B cell (primary cell): ENCODE measurements at regions not wholly inside any gene's neighbourhood (a gene's known extent, or its start where the extent isn't known, plus 50 kb on each side); places are given as distances from the start of the nearest gene placed in this dataset.
"Not testable (repeated sequence)": the region's sequence is repeated elsewhere in the genome, so short reads cannot be mapped to it uniquely, and the experiment has no call there.

ENCODE experiments used
- ATAC-seq: fragments of 200-7000 bp; cut with Tn5 transposase; one replicate; pipeline ENCODE4 v1.10.0; 2021; ENCODE audit warnings: low read depth, mild to moderate bottlenecking, moderate number of reproducible peaks, moderate library complexity
- CTCF ChIA-PET: fragments of 350-600 bp; sonication (Branson Sonifier 250); formaldehyde crosslinking; loops from one replicate; lab custom pipeline; 2021; ENCODE audit warnings: antibody characterized with exemption, inconsistent platforms; lab: Charles Lee
- POLR2A ChIA-PET: fragments of 350-600 bp; sonication (Branson Sonifier 250); formaldehyde crosslinking; loops from one replicate; lab custom pipeline; 2021; ENCODE audit warnings: antibody characterized with exemption; lab: Charles Lee
- DNase-seq: peaks from one replicate; pipeline ENCODE4 v3.0.0; 2013
- H2AFZ ChIP-seq: 2 replicates; pipeline ENCODE4 v1.6.1; 2012; ENCODE audit warnings: mild to moderate bottlenecking, low read depth, low read length; ENCODE audit not compliant: insufficient read depth, poor library complexity, severe bottlenecking
- H3K27ac ChIP-seq, 2 donors: 1 replicate in 1 of 2; 2 replicates in 1 of 2; pipeline ENCODE4 v1.5.1; 2012 to 2013; ENCODE audit warnings: low read length in 2 of 2, mild to moderate bottlenecking in 2 of 2, moderate library complexity in 1 of 2
- H3K27me3 ChIP-seq, 4 experiments: fragments of 200-600 bp in 1 of 4; sonication (generic) in 1 of 4; replicated peaks in 1 of 4; 1 replicate in 2 of 4; 2 replicates in 2 of 4; pipeline versions ENCODE4 v1.6.1 to v1.7.0; 2013 to 2016; ENCODE audit warnings: low read length in 3 of 4, mild to moderate bottlenecking in 2 of 4, mixed read lengths in 1 of 4, moderate library complexity in 1 of 4; ENCODE audit not compliant: insufficient read depth in 4 of 4, control insufficient read depth in 3 of 4; ENCODE audit errors: control extremely low read depth in 1 of 4
- H3K36me3 ChIP-seq, 2 experiments: replicated peaks in 1 of 2; 1 replicate in 1 of 2; 2 replicates in 1 of 2; pipeline versions ENCODE4 v1.6.1 to v1.7.1; 2013; ENCODE audit warnings: low read length in 1 of 2; ENCODE audit not compliant: insufficient read depth in 2 of 2, control insufficient read depth in 1 of 2; ENCODE audit errors: control extremely low read depth in 1 of 2, extremely low read depth in 1 of 2
- H3K4me1 ChIP-seq, 2 donors: fragments of 200-600 bp in 1 of 2; sonication (generic) in 1 of 2; 1 replicate in 1 of 2; 2 replicates in 1 of 2; pipeline versions ENCODE4 v1.5.1 to v1.6.1; 2013 to 2017; ENCODE audit warnings: low read length in 2 of 2; ENCODE audit not compliant: control insufficient read depth in 2 of 2, insufficient read depth in 2 of 2
- H3K4me2 ChIP-seq: replicated peaks from 2 replicates; pipeline ENCODE3; 2012; ENCODE audit warnings: mild to moderate bottlenecking, low read depth, low read length; ENCODE audit not compliant: poor library complexity, severe bottlenecking
- H3K4me3 ChIP-seq, 5 experiments: fragments of 200-600 bp in 1 of 5; sonication (generic) in 1 of 5; 1 replicate in 3 of 5; 2 replicates in 2 of 5; pipeline versions ENCODE4 v1.5.1 to v1.7.0; 2011 to 2016; ENCODE audit warnings: low read length in 4 of 5, mild to moderate bottlenecking in 4 of 5, low read depth in 2 of 5, control low read depth in 1 of 5, moderate library complexity in 1 of 5; ENCODE audit not compliant: insufficient read depth in 1 of 5; ENCODE audit errors: control extremely low read depth in 1 of 5, extremely low read depth in 1 of 5
- H3K79me2 ChIP-seq: fragments of 200-600 bp; sonication (generic); one replicate; pipeline ENCODE4 v1.6.0; 2016; ENCODE audit warnings: low read length; ENCODE audit not compliant: control insufficient read depth, insufficient read depth
- H3K9ac ChIP-seq: fragments of 200-600 bp; sonication (generic); 2 replicates; pipeline ENCODE4 v1.6.1; 2017; ENCODE audit warnings: mild to moderate bottlenecking, low read length, moderate library complexity
- H3K9me3 ChIP-seq, 3 donors: one replicate each; pipeline versions ENCODE4 v1.6.1 to v1.7.1; 2013; ENCODE audit warnings: low read length in 2 of 3; ENCODE audit not compliant: control insufficient read depth in 2 of 3, insufficient read depth in 1 of 3; ENCODE audit errors: control extremely low read depth in 1 of 3
- H4K20me1 ChIP-seq: 2 replicates; pipeline ENCODE4 v1.6.0; 2012; ENCODE audit warnings: mild to moderate bottlenecking, low read length; ENCODE audit not compliant: insufficient read depth, control insufficient read depth, poor library complexity, severe bottlenecking
- H3K27ac Mint-ChIP-seq: one replicate; pipeline ENCODE4 v1.8.0; 2021; ENCODE audit warnings: mixed read lengths
- H3K27me3 Mint-ChIP-seq: one replicate; pipeline ENCODE4 v1.8.0; 2021; ENCODE audit warnings: mixed read lengths
- H3K4me1 Mint-ChIP-seq: one replicate; pipeline ENCODE4 v1.8.0; 2021; ENCODE audit warnings: mixed read lengths
- H3K4me3 Mint-ChIP-seq: one replicate; pipeline ENCODE4 v1.8.0; 2021; ENCODE audit warnings: mixed read lengths
- H3K9me3 Mint-ChIP-seq: one replicate; pipeline ENCODE4 v1.8.0; 2022; ENCODE audit warnings: mixed read lengths; ENCODE audit not compliant: insufficient read depth
- CTCF ChIP-seq: fragments of 200-600 bp; IDR thresholded peaks from one replicate; pipeline ENCODE4 v1.8.0; 2022; ENCODE audit warnings: antibody characterized with exemption, mild to moderate bottlenecking
- EZH2 ChIP-seq: IDR thresholded peaks from 2 replicates; pipeline ENCODE4 v1.6.1; 2012; ENCODE audit warnings: borderline replicate concordance, low read depth, mild to moderate bottlenecking, moderate library complexity, low read length; ENCODE audit not compliant: insufficient read depth, poor library complexity, severe bottlenecking
- WGBS: methylation state at CpG from one replicate; pipeline ENCODE4 v1.1.5; 2013; ENCODE audit warnings: missing lambda C conversion rate; ENCODE audit not compliant: insufficient coverage; 5-methylcytosine and 5-hydroxymethylcytosine counted together
- intact Hi-C: fragments of 100-400 bp; cut with micrococcal nuclease; formaldehyde crosslinking; loops from one replicate; pipeline ENCODE4 v1.10.0; 2022

GRCh38 chr12:13328535-13328934 is 132.0 kb downstream of the EMP1 start:
- ChIA-PET POLR2A (no interaction called here), CTCF (no interaction called here)
- peaks cover 35% of the 10 kb centered on the region for H3K27me3 Mint-ChIP-seq
- ATAC-seq (no peak), DNase-seq (no peak)
- H2AFZ ChIP-seq, result no peak overlapping the region
- no peaks in the 10 kb centered on the region for H3K4me1 ChIP-seq
- no peak overlapping the region for H3K27ac Mint-ChIP-seq
- no peak overlapping the region for H3K4me3 ChIP-seq
- WGBS, result 20% methylated on average over 1 of the region's 3 CpGs
- no peak overlapping the region for H3K4me2 ChIP-seq
- H3K9me3 ChIP-seq, result no peaks in the 10 kb centered on the region
- H4K20me1 ChIP-seq, result no peaks in the 10 kb centered on the region
- H3K4me1 Mint-ChIP-seq, result no peaks in the 10 kb centered on the region
- H3K4me3 Mint-ChIP-seq, result no peak overlapping the region
- intact Hi-C loops, result no loop called here
- H3K36me3 ChIP-seq, result no peaks in the 10 kb centered on the region
- H3K27ac ChIP-seq, result no peak overlapping the region
- peaks cover 0 to 8% (median 1%) of the 10 kb centered on the region in 4 experiments for H3K27me3 ChIP-seq
- TF ChIP-seq CTCF (no peak), EZH2 (no peak)
- no peak overlapping the region for H3K9ac ChIP-seq
- H3K9me3 Mint-ChIP-seq, result no peaks in the 10 kb centered on the region
- H3K79me2 ChIP-seq, result no peaks in the 10 kb centered on the region

DNA sequence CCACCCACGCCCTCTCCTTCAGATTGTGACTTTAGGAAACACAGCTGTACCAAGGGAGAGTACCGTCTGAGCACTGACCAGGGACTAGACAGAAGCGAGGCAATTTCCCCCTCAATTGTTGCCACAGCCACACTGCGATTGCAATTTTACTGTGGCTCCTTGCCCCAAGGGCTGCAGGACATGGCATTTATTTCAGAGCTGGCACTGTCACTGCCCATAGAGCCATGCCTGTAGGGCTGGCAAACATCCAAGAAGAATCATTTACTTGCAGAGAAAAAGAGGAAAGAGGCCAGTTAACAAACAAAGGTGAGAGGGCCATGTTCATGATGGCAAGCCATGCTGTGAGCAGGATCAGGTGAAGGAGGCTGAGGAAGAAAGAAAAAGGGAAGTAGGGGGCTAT is 129.6 kb downstream of the EMP1 start:
- Histone ChIP-seq H3K36me3 (no peaks in the 10 kb centered on the region), H3K4me2 (no peak overlapping the region), H3K4me3 (no peak overlapping the region), H3K27ac (no peak overlapping the region), H3K9ac (no peak overlapping the region), H3K4me1 (no peaks in the 10 kb centered on the region), H3K27me3 (peaks cover 0 to 10% (median 1%) of the 10 kb centered on the region in 4 experiments), H2AFZ (no peak overlapping the region), H3K79me2 (no peaks in the 10 kb centered on the region), H3K9me3 (no peaks in the 10 kb centered on the region), H4K20me1 (no peaks in the 10 kb centered on the region)
- ChIA-PET CTCF (interaction anchor here (1.2 kb wide), 1 partner anchor 71 kb away, joined by 4 read pairs; no protein-coding TSS in a partner anchor), POLR2A (no interaction called here)
- ATAC-seq (no peak), DNase-seq (no peak)
- Mint-ChIP-seq H3K4me3 (no peak overlapping the region), H3K4me1 (no peaks in the 10 kb centered on the region), H3K27me3 (peaks cover 41% of the 10 kb centered on the region), H3K9me3 (no peaks in the 10 kb centered on the region), H3K27ac (no peak overlapping the region)
- TF ChIP-seq CTCF (no peak), EZH2 (no peak)
- 96% methylated on average over 4 of the region's 4 CpGs for WGBS
- intact Hi-C loops, result no loop called here

DNA sequence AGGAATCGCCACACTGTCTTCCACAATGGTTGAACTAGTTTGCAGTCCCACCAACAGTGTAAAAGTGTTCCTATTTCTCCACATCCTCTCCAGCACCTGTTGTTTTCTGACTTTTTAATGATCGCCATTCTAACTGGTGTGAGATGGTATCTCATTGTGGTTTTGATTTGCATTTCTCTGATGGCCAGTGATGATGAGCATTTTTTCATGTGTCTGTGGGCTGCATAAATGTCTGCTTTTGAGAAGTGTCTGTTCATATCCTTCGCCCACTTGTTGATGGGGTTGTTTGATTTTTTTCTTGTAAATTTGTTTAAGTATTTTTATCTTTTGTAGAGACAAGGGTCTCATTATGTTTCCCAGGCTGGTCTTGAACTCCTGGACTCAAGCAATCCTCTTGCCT is 128.5 kb downstream of the EMP1 start:
- H3K4me1 Mint-ChIP-seq, CTCF ChIA-PET, H3K4me2 ChIP-seq, H3K27ac Mint-ChIP-seq, ATAC-seq, H3K4me3 ChIP-seq, H4K20me1 ChIP-seq, H2AFZ ChIP-seq, H3K9me3 Mint-ChIP-seq, DNase-seq, H3K79me2 ChIP-seq, H3K36me3 ChIP-seq, POLR2A ChIA-PET, H3K9me3 ChIP-seq, H3K9ac ChIP-seq, intact Hi-C loops, H3K4me1 ChIP-seq, H3K4me3 Mint-ChIP-seq, H3K27ac ChIP-seq: not testable (repeated sequence)
- peaks cover 0 to 10% (median 1%) of the 10 kb centered on the region in 4 experiments for H3K27me3 ChIP-seq
- WGBS, result no CpG with 5 or more reads among the region's 3 CpGs
- peaks cover 37% of the 10 kb centered on the region for H3K27me3 Mint-ChIP-seq
